GM21576 (cell line): ENCODE measurements at regions not wholly inside any gene's neighbourhood (a gene's known extent, or its start where the extent isn't known, plus 50 kb on each side); places are given as distances from the start of the nearest gene placed in this dataset.
"Not testable (repeated sequence)": the region's sequence is repeated elsewhere in the genome, so short reads cannot be mapped to it uniquely, and the experiment has no call there.

Experiments used
- ATAC-seq: cut with Tn5 transposase; IDR thresholded peaks from one replicate; pipeline ENCODE4 v1.9.1; 2021; ENCODE audit warnings: mild to moderate bottlenecking, moderate library complexity; ENCODE audit not compliant: unreplicated experiment

DNA sequence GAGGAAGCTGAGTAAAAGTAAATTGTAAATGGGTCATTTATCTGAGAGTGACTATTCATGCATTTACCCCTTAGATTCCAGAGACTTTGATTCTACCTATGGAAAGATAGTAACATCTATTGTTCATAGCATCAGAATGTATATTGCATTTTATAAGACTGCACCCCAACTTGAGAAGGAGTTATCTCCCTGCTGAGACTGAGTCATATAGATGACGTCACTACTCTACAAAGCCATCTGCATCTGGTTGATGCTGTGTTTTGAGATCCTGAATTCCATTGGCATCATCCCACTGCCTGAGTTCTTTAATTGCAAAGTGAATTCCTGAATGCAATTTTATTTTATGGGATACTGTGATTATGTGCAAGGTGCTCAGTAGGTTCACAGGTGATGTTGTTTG lies 444.0 kb upstream of the SLC35B3 start:
- no peak for ATAC-seq

DNA sequence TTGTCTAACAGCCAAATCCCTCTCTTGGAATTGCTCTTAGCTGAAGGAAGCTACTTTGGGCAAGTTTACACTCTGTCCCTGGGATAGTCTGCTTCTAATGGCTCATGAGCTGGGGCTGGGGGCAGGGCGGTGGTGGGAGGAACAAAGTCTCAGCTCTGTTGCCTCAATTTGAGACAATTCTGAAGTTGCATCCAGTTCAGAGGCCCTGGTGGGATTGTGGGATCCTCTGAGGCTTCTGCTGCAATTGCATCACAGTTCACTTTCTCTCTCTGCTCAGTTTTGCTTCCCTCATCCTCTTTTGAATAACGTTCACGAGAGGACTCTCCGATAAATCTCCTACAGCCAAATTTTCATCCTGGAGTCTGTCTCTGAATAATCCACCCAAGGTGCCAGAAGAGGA lies 440.6 kb upstream of the SLC35B3 start:
- ATAC-seq, result no peak

DNA sequence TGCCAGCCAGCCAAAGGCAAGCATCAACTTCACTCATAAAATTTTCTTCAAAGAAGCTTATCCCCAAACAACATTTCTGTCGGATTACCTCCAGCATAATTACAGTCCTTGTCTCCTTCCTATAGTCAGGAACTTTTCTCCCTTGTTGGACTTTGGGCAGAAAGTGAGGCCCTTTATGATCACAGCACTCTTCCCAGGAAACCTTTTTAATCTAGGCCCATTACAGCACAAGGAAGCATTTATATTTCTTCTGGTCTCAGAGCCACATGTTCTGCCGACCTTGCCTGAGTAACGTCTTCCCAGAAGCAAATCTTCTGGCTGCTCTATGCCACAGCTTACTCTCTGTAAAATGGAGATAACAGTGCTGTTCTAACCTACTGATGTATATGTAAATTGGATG lies 437.2 kb upstream of the SLC35B3 start:
- ATAC-seq, result no peak

- ATAC-seq, result no peak
Measured at GRCh38 chr6:8865451-8865850, 430.1 kb upstream of the SLC35B3 start.

DNA sequence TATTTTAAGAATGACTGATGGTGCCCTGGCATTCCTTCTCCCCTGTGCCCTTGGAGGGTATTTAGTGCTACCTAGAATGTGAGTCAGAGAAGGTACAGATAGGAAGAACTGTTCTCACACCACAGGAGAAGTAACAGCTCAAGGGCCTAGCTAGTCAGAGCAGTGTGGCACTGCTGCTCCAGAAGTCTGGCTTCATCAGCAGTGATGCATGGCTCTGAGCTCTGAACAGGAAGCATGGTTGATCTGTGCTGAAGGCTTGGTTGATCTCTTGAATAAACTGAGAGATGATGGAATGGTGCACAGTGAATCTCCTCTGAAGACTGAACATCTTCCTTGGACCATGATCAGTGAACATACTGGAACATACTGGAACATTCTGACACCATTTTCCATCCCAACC lies 425.3 kb upstream of the SLC35B3 start:
- no peak for ATAC-seq

- ATAC-seq, result no peak
Measured at GRCh38 chr6:8859501-8859900, 424.2 kb upstream of the SLC35B3 start.

DNA sequence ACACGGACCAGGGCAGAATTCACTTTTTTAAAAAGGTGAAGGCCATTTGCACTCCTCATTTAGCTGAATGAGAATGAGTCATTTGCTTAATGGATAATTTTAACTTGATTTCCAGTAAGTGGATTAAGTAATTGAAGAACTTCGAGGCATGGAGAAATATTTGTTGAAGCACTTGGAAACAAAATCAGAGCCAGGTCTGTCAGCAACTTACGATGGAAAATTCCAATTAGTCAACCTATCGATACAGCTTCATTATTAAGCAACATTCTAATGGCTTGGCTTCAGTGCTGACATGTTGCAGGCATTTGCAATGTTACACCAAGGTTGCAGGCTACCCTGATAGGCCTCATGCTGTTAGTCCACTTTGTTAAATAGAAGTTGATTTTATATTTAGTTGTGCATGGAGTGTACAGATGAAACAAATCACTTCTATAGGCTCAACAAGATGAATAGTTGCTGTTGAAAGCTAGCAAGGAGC lies 423.5 kb upstream of the SLC35B3 start:
- ATAC-seq, result no peak

DNA sequence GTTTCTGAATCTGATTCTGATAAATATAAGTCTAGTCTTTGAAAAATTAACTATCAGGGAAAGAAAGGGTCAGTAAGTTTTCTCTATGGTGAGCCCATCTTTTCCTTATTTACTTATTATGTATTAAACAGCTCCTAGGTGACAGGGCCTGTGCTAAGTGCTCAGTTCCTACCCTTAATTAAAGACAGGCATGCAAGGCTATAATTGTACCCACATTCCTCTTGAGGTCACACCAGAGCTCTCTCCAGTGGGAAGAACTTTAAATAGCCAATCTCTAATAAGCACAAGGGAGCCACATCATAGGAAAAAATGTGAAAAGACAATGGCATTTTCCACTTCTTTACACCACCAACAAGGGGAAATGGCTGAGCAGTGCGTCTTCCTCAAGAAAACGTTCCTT lies 421.8 kb upstream of the SLC35B3 start:
- ATAC-seq, result no peak

DNA sequence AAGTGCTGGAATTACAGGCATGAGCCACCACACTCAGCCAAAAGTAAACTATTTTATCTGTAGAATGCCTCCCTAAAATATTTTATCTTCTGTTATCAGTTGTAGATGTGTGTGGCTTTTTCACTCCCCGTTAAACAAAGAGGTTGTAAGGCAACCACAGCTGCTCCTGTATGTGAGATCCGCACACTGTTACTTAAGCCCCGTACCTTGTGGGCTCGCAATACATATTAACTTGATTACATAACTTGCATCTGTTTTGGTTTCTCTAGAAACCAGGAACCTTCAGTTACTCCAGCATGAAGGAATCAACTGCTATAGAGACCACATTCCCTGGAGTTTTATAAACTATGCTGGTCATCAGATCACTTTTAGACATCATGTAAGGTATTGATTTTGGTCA lies 420.1 kb upstream of the SLC35B3 start:
- ATAC-seq, result no peak

GRCh38 chr6:8852332-8852731 lies 417.0 kb upstream of the SLC35B3 start:
- ATAC-seq, result no peak

GRCh38 chr6:8846680-8847079 lies 411.3 kb upstream of the SLC35B3 start:
- not testable (repeated sequence) for ATAC-seq

GRCh38 chr6:8845690-8846089 lies 410.3 kb upstream of the SLC35B3 start:
- ATAC-seq, result no peak

DNA sequence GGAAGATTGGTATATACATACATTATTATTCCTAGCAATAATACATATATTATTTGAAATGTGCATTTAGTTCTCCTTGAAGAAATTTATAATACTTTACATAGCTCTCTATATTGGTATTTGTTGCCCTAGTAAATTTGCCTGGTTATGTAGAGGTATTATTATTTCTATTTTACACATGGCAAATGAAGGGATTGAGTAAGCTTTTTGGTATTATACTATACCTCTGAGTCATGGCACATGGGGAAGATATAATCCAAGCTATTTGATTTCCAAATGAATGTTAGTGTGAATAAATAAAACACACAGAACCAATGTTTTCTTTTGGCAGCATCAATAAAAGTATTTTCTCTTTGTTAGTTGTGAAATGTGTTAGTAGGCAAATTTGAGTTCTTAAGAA lies 409.6 kb upstream of the SLC35B3 start:
- ATAC-seq, result no peak

GRCh38 chr6:8839626-8840025 lies 404.3 kb upstream of the SLC35B3 start:
- ATAC-seq, result no peak

DNA sequence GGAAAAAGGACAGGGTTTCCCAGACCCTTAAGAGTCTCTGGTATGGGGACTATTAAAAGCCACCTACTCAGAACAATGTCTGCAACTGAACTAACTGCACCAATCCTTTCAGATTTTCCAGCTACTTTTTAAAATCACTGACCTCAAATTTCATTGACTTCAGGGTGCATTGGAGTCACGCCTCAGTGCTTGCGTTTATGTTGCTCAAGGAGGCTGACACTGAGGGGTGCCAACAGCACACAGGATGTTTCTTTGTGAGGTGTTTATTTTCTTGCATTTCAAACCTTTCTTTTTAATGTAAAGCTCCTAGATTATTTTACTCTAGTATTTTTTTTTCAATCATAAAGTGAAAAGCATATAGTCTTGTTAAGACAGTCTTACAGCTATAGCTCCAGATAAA lies 402.0 kb upstream of the SLC35B3 start:
- ATAC-seq, result no peak

GRCh38 chr6:8832695-8833094 lies 397.4 kb upstream of the SLC35B3 start:
- not testable (repeated sequence) for ATAC-seq

- no peak for ATAC-seq
Measured at GRCh38 chr6:8831366-8832152, 396.2 kb upstream of the SLC35B3 start.

- no peak for ATAC-seq
Measured at GRCh38 chr6:8830794-8831193, 395.4 kb upstream of the SLC35B3 start.

- ATAC-seq, result no peak
Measured at GRCh38 chr6:8829796-8830195, 394.5 kb upstream of the SLC35B3 start.

DNA sequence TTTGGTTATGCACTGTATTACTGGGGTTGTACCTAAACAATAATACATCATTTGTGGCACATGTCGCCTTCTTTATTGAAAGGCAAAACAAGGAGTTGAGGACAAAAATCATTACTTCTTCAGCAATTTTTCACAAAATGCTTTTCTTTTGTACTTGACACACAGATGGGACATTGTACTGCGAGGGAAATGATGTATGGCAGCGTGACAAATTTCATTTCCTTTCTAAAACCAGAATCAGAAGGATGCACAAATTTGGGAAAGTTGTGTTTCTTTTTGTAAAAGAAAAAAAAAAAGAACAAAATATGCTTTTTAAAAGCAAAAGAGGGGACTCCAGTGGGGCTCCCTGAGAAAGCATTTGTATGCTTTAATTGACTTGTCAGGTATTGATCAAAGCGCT lies 394.0 kb upstream of the SLC35B3 start:
- no peak for ATAC-seq

DNA sequence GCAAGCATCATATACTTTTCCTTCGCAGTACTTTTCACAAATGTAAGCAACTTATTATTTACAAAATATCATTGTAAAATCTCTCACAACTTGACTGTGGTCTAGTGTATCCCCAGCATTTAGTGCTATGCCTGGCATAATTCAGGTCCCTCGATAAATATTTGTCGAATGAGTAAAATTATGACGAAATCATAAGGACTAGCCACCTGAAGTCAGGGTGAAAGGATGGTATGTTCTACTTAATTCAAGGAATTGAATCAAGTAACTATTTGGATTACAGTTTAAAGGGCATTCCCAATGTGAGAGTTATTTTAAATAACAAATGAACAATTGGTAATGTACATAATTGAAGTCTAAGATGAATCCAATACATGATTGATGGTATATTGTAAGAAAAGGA lies 393.0 kb upstream of the SLC35B3 start:
- ATAC-seq, result no peak

DNA sequence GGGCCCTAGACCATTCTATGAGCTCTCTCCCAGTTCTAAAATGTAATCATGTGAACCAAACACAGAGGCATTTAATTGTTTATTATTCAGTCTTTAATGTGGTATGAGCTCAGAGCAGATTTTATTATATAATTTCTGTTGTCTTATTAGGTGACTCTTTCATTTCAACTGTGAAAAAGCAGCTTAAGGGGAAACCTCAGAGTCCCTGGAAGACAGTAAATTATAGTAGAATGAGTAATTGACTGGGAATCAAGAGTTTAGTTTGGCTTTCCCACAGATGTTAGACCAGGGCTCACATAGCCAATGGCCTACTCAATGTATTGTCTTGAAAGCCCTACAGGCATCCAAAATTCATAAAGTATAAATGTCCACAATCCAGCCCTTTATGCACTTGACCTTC lies 390.4 kb upstream of the SLC35B3 start:
- ATAC-seq, result no peak

GRCh38 chr6:8821981-8822381 lies 386.6 kb upstream of the SLC35B3 start:
- no peak for ATAC-seq
